HepG2 (cell line): ENCODE measurements at regions not wholly inside any gene's neighbourhood (a gene's known extent, or its start where the extent isn't known, plus 50 kb on each side); places are given as distances from the start of the nearest gene placed in this dataset.

Experiments used
- ATAC-seq: fragments of 200-7000 bp; cut with Tn5 transposase; 3 replicates; pipeline ENCODE4 v1.9.1; 2020; ENCODE audit warnings: mild to moderate bottlenecking, moderate library complexity
- BruUV-seq: library from RNA; stranded (reverse); fragments of 400-500 nt; replicated peaks from 2 replicates; lab custom pipeline; 2021; lab: Mats Ljungman, UMichigan
- CTCF ChIA-PET: fragments of 300-600 bp; formaldehyde crosslinking; extraction: SDS; loops from one replicate; lab custom pipeline; 2021; ENCODE audit warnings: low total read pairs, inconsistent platforms, low intra/inter-chr PET ratio; lab: Yijun Ruan, JAX
- POLR2A ChIA-PET: fragments of 350-600 bp; sonication (Branson Sonifier 250); formaldehyde crosslinking; loops from one replicate; lab custom pipeline; 2020; ENCODE audit warnings: antibody characterized with exemption, inconsistent platforms; lab: Yijun Ruan, JAX
- DNase-seq: peaks from one replicate; pipeline ENCODE4 v3.0.0-alpha.2; 2015; ENCODE audit warnings: low spot score
- FAIRE-seq: peaks from 3 replicates; lab custom pipeline; 2011; peaks lifted over from hg19 to GRCh38; lab: Jason Lieb, UNC
- H2AFZ ChIP-seq: one replicate; pipeline ENCODE4 v1.6.1; 2011; ENCODE audit warnings: low read length, inconsistent platforms
- H3K27ac ChIP-seq: fragments of 300-600 bp; 3 replicates; pipeline ENCODE4 v1.8.0; 2011; ENCODE audit warnings: mixed run types, mild to moderate bottlenecking, mixed read lengths, low read length, inconsistent platforms; ENCODE audit not compliant: insufficient read depth; ENCODE audit errors: extremely low read length
- H3K27me3 ChIP-seq, 2 experiments: fragments of 200-600 bp in 1 of 2; 2 replicates in 1 of 2; 3 replicates in 1 of 2; pipeline versions ENCODE4 v1.6.0 to v1.8.0; 2011; ENCODE audit warnings: low read length in 2 of 2, mild to moderate bottlenecking in 2 of 2, moderate library complexity in 2 of 2, inconsistent platforms in 1 of 2; ENCODE audit not compliant: insufficient read depth in 2 of 2, control insufficient read depth in 1 of 2
- H3K36me3 ChIP-seq, 2 experiments: fragments of 200-600 bp in 1 of 2; replicated peaks in 1 of 2; 2 replicates in 1 of 2; 3 replicates in 1 of 2; pipeline versions ENCODE4 v1.5.1 to v1.8.0; 2011; ENCODE audit warnings: low read length in 2 of 2, inconsistent platforms in 1 of 2; ENCODE audit not compliant: insufficient read depth in 2 of 2, control insufficient read depth in 1 of 2
- H3K4me1 ChIP-seq: 2 replicates; pipeline ENCODE4 v1.5.1; 2012; ENCODE audit warnings: low read length, inconsistent platforms; ENCODE audit not compliant: insufficient read depth
- H3K4me2 ChIP-seq: 2 replicates; pipeline ENCODE4 v1.6.0; 2011; ENCODE audit warnings: low read depth, low read length, inconsistent platforms
- H3K4me3 ChIP-seq, 3 experiments: fragments of 200-600 bp in 1 of 3; sonication (generic), shearing (Covaris generic) in 1 of 3; replicated peaks in 1 of 3; 2 replicates each; pipeline ENCODE4 v1.5.1; 2011 to 2016; ENCODE audit warnings: low read length in 3 of 3, inconsistent platforms in 2 of 3, low read depth in 2 of 3, mild to moderate bottlenecking in 2 of 3, control low read depth in 1 of 3, mixed read lengths in 1 of 3; ENCODE audit not compliant: insufficient read depth in 1 of 3
- H3K79me2 ChIP-seq: one replicate; pipeline ENCODE4 v1.6.1; 2011; ENCODE audit warnings: low read length, inconsistent platforms; ENCODE audit not compliant: insufficient read depth
- H3K9ac ChIP-seq: 2 replicates; pipeline ENCODE4 v1.6.0; 2011; ENCODE audit warnings: mild to moderate bottlenecking, low read depth, low read length, inconsistent platforms; ENCODE audit not compliant: insufficient read depth
- H3K9me3 ChIP-seq: 2 replicates; pipeline ENCODE4 v1.5.1; 2012; ENCODE audit warnings: mild to moderate bottlenecking, low read length
- H4K20me1 ChIP-seq: 2 replicates; pipeline ENCODE4 v1.6.0; 2011; ENCODE audit warnings: inconsistent platforms, mild to moderate bottlenecking, low read length, moderate library complexity; ENCODE audit not compliant: insufficient read depth
- MYPOP ChIP-seq: sonication (generic); formaldehyde crosslinking; IDR thresholded peaks from 2 replicates; pipeline ENCODE4 v1.8.1; 2023; ENCODE audit warnings: mild to moderate bottlenecking, moderate library complexity, missing genetic modification reagents
- NFE2L2 ChIP-seq: fragments of 150-350 bp; IDR thresholded peaks from 2 replicates; pipeline ENCODE4 v1.6.1; 2014; ENCODE audit warnings: low read length
- PCBP1 ChIP-seq: fragments of 200-400 bp; formaldehyde crosslinking; IDR thresholded peaks from 2 replicates; pipeline ENCODE4 v1.6.1; 2017; ENCODE audit warnings: mild to moderate bottlenecking, low read depth, low read length, borderline replicate concordance
- SMC3 ChIP-seq: IDR thresholded peaks from 2 replicates; pipeline ENCODE4 v1.6.1; 2011; ENCODE audit warnings: low read length, improper control_type of control experiment
- in situ Hi-C: cut with HindIII; loops from 2 replicates; pipeline ENCODE4 v1.10.0; 2017; ENCODE audit warnings: low pct_unique_long_range_greater_than_20kb; ENCODE audit not compliant: extremely low pct_ligation_motif_present
- intact Hi-C: fragments of 100-400 bp; cut with micrococcal nuclease; formaldehyde crosslinking; loops from one replicate; pipeline ENCODE4 v1.10.0; 2022; ENCODE audit not compliant: unreplicated experiment
- TF ChIP-seq, protein P1 (sequence below): sonication (generic); formaldehyde crosslinking; IDR thresholded peaks from 2 replicates; pipeline ENCODE4 v1.4.0; 2020; ENCODE audit warnings: missing genetic modification reagents, borderline replicate concordance
- TF ChIP-seq, protein P2 (sequence below): sonication (generic); formaldehyde crosslinking; IDR thresholded peaks from 2 replicates; pipeline ENCODE4 v1.8.0; 2022; ENCODE audit warnings: missing genetic modification reagents, low read depth, mild to moderate bottlenecking, borderline replicate concordance

- TF ChIP-seq SMC3 = 0 out of 2 replicates have a peak, but pooled peaks have one; percentile 23
Measured at GRCh38 chr2:61679096-61679495, 140.9 kb upstream of the XPO1 start (continued).

DNA sequence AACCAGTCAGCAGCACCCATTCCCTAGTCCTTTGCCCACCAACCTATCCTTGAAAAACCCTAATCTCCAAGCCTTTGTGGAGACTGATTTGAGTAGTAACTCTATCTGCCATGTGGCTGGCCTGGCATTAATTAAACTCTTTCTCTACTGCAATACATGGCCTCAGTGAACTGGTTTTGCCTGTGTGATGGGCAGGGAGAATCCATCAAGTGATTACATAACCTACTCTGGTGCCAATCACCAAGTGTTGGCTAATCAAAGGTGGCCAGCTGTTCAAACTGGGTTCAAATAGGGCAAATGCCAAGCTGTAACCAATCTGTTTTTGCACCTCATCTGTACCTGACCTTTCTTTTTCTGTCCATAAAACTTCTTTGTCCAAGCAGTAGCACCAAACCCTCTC, 139.8 kb upstream of the XPO1 start:
- CTCF ChIA-PET = no interaction called here
- no TSS peak for BruUV-seq
- intact Hi-C loops = no loop called here
- Histone ChIP-seq H2AFZ (no peak overlapping the region), H3K4me3 (no peak overlapping the region)
- TF ChIP-seq, protein P1, sequence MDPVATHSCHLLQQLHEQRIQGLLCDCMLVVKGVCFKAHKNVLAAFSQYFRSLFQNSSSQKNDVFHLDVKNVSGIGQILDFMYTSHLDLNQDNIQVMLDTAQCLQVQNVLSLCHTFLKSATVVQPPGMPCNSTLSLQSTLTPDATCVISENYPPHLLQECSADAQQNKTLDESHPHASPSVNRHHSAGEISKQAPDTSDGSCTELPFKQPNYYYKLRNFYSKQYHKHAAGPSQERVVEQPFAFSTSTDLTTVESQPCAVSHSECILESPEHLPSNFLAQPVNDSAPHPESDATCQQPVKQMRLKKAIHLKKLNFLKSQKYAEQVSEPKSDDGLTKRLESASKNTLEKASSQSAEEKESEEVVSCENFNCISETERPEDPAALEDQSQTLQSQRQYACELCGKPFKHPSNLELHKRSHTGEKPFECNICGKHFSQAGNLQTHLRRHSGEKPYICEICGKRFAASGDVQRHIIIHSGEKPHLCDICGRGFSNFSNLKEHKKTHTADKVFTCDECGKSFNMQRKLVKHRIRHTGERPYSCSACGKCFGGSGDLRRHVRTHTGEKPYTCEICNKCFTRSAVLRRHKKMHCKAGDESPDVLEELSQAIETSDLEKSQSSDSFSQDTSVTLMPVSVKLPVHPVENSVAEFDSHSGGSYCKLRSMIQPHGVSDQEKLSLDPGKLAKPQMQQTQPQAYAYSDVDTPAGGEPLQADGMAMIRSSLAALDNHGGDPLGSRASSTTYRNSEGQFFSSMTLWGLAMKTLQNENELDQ (CRISPR knock-in tag) = no peak
- TF ChIP-seq, protein P2, sequence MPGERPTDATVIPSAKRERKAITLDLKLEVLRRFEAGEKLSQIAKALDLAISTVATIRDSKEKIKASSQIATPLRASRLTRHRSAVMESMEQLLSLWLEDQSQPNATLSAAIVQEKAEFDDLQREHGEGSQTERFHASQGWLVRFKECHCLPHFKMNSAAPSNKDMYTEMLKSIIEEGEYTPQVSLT = no peak
- TF ChIP-seq NFE2L2 = no peak
- TF ChIP-seq MYPOP = no peak
- TF ChIP-seq PCBP1 = no peak
- TF ChIP-seq, all 625 proteins: peak for 0
- no peaks in the 10 kb centered on the region for H3K36me3 ChIP-seq
- H3K27ac ChIP-seq = no peak overlapping the region
- in situ Hi-C loops = no loop called here
- no peaks in the 10 kb centered on the region for H3K79me2 ChIP-seq
- no peak overlapping the region for H3K4me2 ChIP-seq
- POLR2A ChIA-PET = no interaction called here
- no peak for DNase-seq
- peaks cover 9% of the 10 kb centered on the region; the same call in 1 of the 2 replicates for H3K4me1 ChIP-seq
- ATAC-seq = no peak
- FAIRE-seq = no peak
- no peaks in the 10 kb centered on the region for H4K20me1 ChIP-seq
- H3K9me3 ChIP-seq = peaks cover 11% of the 10 kb centered on the region; the same call in 1 of the 2 replicates
- no peaks in the 10 kb centered on the region for H3K27me3 ChIP-seq
- no peak overlapping the region for H3K9ac ChIP-seq
